Activated T-cell treated with anti-CD3 and anti-CD28 coated beads for 48 hours (primary cell): ENCODE measurements at regions not wholly inside any gene's neighbourhood (a gene's known extent, or its start where the extent isn't known, plus 50 kb on each side); places are given as distances from the start of the nearest gene placed in this dataset.

Experiments
- DNase-seq: peaks from one replicate; pipeline ENCODE4 v3.0.0-alpha.2; 2020; ENCODE audit warnings: low read depth

DNA sequence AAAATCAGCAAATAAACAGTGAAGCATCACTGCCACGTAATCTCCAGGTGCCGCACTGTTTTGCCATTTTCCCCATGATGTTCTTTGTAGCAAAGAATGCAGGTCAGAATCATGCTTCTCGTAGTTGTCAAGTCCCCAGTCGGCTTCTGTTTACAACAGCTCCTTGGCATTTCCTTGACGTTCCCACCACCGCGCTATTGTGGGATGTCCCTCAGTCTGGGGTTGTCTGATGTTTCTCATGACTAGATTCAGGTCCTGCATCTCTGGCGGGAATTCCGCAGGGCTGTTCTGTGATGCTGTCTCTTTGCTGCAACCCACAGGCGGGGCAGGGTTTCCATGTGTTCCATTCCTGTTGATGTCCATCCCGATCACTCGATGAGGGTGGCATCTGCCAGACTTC, 117.9 kb upstream of the SMAD3 start:
- no peak for DNase-seq

DNA sequence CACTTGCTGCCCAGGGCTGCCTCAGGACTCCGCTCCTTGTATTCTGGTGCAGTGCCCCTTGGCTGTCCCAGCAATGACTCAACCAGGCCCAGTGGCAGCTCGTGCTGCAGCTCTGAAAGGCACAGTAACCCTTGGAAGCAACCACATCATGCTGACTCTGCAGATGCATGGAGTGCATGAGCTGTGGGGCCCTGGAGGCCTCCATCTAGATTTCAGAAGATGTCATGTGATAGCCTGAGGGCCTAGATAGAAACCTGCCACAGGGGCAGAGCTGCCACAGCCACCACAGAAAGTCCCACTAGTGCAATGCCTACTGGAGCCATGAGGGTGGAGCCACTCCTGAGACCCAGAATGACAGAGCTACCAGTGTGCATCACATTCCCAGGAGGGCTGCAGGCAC, 117.1 kb upstream of the SMAD3 start:
- no peak for DNase-seq

DNA sequence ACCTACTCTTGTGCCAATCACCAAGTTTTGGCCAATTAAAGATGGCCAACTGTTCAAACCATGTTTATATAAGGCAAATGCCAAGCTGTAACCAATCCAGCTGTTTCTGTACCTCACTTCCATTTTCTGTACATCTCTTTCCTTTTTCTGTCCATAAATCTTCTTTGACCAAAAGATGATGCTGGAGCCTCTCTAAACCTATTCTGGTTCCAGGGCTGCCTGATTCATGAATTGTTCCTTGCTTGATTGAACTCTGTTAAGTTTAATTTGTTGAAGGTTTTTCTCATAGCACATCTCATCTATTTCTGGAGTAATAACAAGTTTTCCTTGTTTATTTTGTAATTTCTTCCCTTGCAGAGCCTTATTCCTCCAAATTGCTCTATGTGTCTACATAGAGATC, 115.3 kb upstream of the SMAD3 start:
- DNase-seq, result no peak

DNA sequence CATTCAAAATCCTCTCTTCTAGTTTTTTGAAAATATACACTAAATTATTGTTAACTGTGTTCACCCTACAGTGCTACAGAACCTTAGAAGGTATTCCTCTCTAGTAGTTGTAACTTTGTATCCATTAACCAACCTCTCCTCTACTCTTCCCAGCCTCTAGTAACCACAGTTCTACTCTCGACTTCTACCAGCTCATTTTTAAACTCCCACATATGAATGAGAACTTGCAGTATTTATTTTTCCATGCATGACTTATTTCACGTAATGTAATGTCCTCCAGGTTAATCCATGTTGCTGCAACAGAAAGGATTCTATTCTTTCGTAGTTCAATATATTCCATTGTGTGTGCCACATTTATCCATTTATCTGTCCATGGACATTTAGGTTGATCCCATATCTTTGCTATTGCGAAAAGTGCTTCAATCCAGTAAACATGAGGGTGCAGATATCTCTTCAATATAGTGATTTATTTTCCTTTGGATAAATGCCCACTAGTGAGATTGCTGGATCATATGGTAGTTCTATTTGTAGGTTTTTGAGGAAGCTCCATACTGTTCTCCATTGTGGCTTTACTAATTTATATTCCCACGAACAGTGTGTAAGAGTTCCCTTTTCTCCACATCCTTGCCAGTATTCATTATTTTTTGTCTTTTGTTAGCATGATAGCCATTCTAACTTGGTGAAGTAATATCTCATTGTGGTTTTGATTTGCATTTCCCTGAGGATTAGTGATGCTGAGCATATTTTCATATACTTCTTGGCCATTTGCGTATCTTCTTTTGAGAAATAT, 113.7 kb upstream of the SMAD3 start:
- DNase-seq, result no peak

DNA sequence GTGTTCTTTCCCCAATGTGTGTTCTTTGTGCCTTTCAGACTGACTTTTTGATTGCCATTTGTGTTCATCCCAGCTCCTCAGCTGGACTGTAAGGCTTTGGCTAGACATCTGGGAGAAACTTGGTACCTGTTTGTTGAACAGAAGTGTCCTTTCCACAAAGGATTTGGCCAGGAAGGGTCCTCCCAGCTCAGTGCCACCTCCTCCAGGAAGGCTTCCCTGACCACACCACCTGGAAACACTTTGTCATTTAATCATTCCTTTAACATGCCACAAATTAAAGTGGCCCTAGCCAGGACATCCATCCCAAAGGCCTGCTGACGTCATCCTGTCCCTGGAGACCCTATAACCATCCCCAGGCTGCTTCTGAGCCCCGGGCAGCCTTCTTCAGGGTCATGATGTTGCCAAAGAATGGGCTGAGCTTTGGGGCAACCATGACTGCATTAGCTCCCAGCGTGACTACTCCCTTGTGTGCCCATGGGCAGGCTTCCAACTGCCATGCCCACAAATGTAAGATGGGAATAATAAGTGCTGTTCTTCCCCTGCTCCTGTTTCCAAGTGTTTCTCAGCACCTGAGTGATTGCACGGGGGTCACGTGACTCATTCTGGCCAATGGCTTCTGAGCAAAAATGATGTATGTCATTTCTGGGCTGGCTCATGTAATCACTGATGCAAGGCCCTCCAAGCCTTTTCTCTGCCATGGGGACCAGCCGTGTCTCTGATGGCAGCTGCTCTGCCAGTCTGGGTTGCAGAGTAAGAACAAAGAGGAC, 112.5 kb upstream of the SMAD3 start:
- DNase-seq, result no peak

DNA sequence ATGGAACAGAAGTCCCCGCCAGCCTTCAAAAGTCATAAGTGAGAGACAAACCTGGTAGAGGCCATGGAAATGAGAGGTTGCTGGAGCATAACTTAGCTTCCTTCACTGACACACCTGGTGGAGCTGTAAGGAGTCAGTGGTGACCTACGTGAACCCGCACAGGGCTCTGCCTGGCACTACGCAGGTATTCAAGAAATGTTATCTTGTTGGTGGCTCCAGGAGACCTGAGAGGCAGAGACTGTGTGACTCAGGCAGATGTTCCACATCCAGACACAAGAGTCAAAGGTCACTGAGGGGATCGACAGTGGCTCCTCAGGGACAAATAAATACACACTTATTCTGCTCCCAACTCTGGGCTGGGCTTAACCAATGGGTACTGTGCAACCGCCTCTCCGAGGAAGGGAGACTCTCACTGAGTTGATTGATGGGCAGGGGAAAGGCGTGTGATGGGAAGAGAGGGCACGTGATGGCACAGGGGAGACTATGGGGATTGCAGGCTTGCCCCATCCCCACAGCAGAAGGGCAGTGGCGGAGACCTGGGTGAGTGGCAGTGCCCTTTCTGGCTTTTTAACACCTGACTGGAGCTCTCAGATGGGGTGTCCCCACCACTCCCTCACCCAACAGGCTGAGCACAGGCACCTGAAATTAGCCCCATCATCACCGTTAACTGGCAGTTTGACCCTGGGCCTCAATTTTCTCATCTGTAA, 111.7 kb upstream of the SMAD3 start:
- DNase-seq, result no peak

DNA sequence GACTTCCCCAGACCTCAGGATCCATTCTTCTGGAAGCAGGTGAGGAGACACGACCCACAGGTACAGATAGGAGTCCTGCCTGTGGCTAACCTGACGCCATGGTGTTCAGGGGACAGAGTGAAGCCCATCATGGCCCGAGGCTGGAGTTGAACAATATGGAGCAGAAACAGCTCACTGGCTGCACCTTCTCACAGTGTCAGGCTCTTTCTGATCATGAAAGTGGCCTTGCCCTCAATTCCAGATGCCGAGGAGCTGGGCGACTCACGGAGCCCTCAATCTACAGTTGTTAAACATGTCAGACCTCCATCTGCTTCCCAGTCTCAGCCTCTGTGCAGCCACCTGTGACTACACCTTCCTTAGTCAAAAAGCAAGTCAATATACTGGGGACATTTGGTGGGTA, 110.8 kb upstream of the SMAD3 start:
- no peak for DNase-seq

DNA sequence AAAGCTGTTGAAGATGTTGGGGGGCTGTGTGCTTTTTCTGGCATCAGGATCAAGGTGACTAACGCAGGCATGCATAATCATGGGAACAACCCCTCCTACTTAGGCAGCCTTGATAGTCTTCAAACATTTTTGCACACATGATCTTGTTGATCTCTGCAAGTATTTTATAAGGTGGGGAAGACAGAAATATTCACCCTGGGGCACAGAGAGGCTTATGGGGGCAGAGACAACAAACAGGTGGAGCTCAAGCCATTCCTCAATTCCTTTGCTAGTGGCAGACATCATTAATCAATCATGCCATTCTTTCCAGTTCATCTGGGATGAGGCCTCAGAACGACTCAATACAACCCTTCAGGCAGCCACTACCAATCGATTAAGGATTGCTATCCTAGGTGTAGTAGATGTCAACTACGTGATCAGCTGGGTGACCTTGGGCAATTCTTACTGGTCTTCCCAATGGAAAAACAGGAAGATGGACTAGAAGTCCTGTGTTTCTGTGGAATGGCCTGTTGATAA, 110.3 kb upstream of the SMAD3 start:
- DNase-seq, result no peak

DNA sequence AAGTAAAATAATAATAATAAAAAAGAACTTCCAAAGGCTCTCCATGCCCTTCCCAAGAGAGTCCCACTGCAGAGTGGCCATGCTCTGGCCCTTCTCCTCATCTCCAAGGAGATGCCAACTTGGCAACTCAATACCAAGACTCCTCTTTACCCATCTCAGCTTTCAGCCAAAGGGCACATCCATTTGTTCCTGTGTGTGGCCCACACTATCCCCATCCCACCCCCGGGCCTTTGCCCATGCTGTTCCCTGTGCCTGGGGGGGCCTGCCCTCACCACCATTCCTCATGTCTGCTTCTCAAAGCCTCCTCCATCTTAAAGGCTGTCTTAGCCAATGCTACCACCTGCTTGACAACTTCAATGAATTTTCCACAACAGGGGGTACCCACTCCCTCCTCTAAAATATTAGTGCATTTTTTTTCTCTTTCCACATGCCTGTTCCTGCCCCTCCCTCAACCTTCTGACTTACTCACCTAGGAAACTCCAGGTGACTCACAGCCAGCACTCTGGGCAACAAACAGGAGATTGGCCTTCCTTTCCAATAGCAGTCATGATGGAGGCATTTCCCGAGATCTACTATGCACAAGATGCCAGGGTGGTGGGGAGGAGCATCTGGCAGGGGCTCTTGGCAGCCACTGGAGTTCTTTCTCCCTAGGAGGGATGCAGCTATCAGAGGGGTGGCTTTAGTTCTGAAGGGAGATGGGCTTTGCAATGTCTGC, 109.4 kb upstream of the SMAD3 start:
- no peak for DNase-seq

DNA sequence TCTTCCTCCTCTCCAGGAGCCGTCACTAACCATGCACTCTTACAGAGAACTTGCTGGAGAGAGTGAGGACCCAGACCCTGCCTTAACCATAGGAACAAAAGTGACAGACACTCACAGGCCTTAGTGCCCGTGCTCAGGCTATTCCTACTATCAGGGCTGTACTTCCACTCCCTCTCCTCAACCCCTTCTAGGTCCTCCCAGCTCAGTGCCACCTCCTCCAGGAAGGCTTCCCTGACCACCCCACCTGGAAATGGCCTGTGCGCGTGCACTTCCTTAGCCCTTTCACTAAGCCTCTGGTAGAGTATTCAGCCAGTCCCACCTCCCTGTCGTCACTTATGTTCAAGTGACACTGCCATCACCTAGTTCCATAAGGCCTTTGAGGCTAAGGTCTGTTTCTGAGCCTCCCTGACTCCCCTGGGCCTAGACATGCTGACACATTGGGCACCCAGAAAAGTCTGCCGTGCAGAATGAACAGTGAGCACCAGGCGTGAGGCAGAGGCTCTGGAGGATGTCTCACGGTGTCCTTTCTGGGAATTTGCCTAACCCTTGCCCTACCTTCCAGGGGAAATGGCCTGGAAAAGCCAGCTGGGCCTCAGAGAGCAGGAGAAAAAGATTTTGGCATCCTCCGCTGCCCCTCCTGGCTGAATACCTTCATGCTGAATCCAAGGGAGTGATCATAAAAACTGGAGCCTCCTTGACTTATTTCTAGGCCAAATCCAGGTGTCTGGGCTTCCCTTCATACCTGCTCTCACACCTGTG, 108.6 kb upstream of the SMAD3 start:
- no peak for DNase-seq

DNA sequence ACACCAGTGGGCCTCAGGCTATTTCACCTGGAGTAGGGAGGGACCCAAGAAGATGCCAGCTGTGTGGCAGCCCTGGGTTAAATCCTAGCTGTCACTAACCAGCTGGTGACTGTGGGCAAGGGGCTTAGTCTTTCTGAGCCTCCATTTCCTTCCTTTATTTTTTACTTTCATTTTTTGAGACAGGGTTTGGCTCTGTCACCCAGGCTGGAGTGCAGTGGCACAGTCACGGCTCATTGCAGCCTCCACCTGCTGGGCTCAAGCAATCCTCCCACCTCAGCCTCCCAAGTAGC, 108.0 kb upstream of the SMAD3 start:
- DNase-seq, result no peak

DNA sequence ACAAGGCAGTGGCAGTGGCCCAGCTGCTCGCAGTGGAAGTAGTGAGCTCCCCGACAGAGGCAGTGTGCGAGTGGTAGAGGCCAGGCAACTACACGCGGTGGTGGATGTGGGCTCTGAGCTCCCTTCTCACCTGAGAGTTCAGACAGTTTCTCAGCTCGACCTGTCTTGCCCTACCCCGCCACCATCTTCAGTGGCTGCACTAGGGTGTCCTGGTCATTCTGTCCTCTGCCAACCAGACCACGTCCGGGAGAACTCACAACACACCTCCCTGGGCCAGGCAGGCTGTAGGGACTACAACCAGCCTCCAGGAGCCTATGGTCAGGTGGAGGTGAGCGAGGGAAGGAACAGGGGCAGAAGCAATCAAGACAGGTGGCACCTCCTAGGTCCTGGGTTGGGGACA, 106.3 kb upstream of the SMAD3 start:
- no peak for DNase-seq

DNA sequence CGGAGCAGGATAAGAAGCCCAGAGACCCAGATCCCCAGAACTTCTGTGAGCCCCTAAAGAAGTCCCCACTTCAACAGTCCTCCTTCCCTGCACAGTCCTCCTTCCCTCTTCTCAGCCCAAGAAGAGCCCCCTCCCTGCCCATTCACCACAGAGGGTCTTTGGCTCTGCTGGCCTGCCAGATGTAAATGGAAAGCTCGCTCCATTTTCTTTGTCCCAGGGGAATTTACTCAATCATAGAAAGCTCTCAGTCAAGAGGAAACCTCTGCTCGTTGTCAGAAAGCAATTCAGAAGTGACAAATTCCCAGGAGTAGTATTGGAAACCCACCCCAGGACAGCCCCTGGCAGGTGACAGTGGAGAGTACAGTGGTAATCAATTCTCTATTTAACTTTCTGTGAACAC, 105.5 kb upstream of the SMAD3 start:
- no peak for DNase-seq

DNA sequence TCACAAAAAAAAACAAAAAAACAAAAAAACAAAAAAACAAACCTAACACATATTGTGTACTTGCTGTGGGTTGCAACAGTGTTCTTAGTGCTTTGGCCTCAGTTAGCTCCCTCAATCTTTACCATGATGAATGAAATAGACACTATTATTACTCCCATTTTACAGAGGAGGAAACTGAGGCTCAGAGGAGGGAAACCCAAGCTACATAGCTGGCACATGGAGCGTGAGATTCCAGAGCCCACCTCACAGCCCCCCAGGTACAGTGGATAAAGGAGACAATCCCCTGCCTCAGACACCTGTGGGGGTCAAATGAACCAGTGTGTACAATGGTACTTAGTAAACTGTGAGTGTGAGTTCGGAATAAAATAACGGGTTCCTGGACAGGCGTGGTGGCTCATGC, 104.9 kb upstream of the SMAD3 start:
- no peak for DNase-seq

DNA sequence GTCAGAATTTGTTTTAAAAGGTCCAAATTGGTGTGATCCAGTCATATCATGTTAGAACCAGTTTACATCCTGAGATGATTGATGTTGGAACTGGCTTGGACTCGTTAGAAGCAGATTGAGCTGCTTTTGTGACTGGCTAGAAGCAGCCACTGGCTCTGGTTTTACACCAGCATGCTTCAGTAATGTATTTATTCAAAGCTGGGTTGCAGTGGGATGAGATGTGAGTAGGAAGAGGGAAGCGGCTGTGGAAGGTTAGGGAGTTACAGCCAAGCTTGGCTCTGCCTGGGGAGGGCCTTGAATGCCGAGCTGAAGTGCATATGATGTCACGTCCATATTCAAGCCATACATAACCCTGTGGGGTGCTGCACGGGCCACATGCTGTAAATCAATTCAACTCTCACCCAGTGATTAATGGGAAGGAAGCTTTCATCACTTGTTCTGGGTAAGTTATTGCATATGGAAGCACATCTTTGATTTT, 104.0 kb upstream of the SMAD3 start:
- DNase-seq, result no peak

DNA sequence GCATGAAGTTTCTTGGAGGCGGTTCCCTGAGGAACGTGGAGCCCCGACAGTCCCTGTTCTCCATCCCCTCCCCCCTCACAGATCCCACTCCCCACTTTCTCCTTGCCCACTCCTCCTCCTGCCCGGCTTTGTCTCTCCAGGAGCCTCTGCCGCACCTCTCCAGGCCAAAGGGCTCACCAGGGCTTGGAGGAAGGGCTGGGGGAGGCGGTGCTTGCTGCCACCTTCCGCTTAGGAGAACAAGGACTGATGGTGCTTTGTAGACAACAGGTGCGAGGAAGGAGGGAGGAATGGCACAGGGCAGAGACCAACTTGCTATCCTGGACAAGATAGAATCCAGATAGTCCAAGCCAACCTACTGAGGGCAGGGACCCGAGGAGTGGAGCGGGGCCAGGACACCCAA, 103.5 kb upstream of the SMAD3 start:
- DNase-seq, result no peak

DNA sequence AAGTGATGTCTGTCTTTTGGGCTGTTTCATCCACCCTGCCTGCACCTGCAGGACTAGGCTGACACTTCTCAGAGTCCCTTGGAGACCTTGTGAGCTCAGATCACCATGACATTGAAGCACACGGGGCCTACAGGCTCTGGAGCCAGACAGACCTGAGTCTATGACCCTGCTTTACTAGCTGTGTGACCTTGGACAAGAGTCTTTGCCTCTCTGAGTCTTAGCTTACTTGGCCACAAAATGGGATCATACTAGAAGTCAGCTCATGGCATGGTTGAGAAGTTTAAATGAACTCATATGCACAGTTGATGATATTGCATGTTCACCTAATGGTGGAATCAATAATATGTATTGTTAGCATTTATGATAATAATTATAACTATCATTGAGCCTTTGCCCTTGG, 102.9 kb upstream of the SMAD3 start:
- no peak for DNase-seq

DNA sequence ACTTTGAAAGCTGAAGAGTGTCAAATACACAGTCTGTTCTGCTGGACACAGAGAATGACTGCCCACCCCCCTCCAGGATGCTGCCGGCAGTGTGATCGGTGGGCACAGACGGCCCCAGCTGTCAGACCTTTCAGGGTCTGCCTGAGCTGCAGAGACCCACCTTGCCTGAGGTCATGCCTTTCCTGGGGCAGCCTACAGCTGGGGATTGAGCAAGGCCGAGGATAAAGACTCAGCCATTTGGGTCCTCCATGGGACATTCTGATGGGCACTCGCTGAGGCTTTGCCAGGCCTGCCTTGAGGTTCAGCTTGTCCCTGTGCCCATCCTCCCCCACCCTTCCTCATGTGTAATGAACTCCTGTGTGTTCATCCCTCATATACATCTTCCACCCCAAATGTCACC, 102.3 kb upstream of the SMAD3 start:
- no peak for DNase-seq

DNA sequence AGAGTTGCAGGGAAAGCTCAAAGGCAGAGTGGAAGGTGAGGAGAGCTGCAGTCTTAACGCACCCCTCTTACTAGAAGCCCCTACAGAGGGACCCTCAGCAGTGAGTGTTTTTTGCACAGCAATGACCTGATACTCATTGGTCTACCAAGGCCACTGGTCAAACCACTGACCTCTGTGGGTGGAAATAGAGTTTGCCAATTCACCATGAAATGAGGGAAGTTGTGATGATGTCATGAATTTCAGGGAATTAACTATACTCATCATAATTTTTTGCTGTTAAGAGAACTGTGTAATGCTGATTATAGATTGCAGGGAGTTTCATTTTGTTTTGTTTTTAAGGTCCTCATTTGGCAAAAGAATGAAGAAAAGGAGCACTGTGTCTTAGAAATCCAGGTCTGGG, 101.7 kb upstream of the SMAD3 start:
- DNase-seq, result no peak

DNA sequence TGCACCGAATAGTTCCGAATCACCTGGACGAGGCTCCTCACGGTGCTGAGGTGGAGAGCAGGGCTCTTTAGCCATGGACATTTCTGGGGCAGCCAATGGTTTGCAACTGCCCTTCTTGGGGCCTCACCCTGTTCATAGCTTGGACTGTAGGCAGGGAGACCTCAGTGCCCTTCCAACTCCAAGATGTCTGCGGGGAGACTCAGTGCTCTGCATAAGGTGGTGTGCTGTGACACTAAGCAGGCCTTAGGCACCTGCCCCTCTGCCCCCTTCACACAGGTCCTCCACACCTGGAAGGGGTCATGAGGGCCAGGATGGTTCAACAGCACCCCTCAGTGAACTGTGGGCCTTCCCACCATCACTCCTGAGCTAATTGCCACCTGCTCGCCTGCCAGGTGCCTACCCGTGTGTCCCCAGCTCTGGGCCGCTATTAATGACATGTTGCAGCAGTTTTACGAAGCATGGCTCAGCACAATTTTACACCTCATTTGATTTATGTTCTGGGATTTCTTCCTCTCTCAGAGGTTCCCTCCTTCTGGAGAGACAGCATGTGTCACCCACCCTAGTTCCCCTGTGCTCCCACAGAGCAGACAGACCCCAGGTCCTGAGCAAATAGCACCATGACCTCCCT, 101.2 kb upstream of the SMAD3 start:
- no peak for DNase-seq

DNA sequence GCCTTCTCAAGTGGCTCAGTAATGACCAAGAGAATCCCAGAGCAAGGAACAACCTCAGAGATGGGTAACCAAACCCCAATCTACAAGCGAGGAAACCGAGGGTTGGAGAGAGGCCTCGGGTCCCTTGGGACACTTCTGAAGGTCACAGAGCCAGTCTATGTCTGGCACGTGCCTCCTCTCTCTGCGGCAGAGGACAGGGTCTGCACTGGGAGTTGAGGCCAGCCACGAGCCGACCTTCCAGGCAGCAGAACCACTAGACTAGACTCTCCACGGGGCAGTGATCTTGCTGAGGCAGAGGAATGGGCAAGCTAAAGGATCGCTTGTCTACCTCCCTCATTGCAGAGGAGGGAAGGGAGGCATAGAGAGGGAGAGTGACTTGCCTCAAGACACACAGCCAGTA, 100.6 kb upstream of the SMAD3 start:
- no peak for DNase-seq
